ENCODE measurements at regions not wholly inside any gene's neighbourhood (a gene's known extent, or its start where the extent isn't known, plus 50 kb on each side); places are given as distances from the start of the nearest gene placed in this dataset.

DNA sequence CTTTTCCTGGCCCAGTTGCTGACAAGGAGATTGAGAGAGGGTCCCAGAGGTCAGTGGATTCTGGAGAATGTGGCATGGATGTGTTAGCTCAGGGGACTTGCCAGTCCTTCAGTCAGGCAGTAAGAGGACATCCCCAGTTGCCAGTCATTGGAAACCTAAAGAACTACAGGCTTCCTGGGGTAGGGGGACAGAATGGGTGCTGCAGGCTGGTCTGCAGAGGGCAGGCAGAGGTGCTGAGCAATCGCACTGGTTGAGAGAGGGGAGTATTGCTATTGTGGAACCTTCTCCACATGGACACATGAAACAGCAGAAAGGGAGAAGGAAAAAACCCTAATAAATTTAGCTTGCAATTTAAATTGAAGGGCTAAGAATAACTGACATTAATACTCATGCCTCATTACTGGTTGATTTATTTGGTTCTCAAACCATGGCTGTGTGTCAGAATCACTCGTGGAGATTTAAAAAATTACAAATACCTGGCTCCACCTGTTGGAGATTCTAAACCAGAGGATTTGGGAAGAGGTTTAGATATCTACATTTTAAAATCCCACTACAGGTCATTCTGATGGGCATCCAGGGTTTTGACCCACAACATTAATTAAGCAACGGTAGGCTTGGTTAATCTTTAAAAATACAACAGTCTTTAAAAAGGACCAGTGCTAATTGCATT lies 71.2 kb upstream of the SLC38A2 start:
- TF ChIP-seq, protein P1, sequence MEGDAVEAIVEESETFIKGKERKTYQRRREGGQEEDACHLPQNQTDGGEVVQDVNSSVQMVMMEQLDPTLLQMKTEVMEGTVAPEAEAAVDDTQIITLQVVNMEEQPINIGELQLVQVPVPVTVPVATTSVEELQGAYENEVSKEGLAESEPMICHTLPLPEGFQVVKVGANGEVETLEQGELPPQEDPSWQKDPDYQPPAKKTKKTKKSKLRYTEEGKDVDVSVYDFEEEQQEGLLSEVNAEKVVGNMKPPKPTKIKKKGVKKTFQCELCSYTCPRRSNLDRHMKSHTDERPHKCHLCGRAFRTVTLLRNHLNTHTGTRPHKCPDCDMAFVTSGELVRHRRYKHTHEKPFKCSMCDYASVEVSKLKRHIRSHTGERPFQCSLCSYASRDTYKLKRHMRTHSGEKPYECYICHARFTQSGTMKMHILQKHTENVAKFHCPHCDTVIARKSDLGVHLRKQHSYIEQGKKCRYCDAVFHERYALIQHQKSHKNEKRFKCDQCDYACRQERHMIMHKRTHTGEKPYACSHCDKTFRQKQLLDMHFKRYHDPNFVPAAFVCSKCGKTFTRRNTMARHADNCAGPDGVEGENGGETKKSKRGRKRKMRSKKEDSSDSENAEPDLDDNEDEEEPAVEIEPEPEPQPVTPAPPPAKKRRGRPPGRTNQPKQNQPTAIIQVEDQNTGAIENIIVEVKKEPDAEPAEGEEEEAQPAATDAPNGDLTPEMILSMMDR (conservative IDR thresholded peaks at IDR 0.05): peak; percentile 11
- no peak for TF ChIP-seq ZFX (IDR thresholded peaks at IDR 0.05)

Data from C4-2B (cell line).